NCI-H526 treated with DMSO at 0.1 percent for 48 hours (cell line): ENCODE measurements at regions not wholly inside any gene's neighbourhood (a gene's known extent, or its start where the extent isn't known, plus 50 kb on each side); places are given as distances from the start of the nearest gene placed in this dataset.
A peak's percentile ranks its signal among the peaks of the same experiment; 100 is the strongest.

Source experiments
- DNase-seq: peaks from one replicate; lab custom pipeline; 2025; lab: John Stamatoyannopoulos, UW

DNA sequence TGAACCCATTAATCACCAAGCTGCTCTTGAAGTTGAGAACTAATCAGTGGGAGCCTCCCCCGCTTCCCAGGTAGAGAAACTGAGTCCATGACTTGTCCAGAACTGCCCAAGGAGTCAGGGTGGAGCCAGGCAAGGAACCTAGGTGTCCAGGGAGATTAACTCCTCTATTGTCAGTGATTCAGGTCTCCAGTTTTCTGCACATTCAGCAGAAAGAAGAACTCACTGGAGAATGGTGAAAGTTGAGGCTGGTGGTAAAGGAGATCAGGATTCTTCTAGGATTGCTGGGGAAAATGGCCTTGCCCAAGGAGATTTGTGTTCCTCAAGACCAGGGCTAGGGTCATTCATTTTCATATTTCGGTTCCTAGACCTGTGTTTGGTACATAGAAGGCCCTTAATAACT, 87.2 kb upstream of the CISTR start:
- no peak for DNase-seq

DNA sequence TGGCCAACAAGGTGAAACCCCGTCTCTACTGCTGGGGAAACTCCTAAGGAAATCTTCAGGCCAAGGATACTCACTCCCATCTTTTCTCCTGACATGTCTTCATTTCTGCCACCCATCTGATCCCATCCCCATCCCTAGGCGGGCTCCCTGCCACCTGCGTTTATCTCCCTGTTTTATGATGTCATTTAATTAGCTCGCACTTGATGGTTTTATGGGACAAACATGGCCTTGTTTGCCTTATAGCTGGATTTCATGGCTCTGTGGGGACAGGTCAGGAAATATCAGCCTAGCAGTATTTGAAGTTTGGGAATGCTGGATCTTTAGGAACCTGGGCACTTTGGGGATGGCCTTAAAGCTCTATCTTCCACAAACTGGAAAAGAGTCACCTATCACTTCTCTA, 88.5 kb upstream of the CISTR start:
- DNase-seq = no peak

DNA sequence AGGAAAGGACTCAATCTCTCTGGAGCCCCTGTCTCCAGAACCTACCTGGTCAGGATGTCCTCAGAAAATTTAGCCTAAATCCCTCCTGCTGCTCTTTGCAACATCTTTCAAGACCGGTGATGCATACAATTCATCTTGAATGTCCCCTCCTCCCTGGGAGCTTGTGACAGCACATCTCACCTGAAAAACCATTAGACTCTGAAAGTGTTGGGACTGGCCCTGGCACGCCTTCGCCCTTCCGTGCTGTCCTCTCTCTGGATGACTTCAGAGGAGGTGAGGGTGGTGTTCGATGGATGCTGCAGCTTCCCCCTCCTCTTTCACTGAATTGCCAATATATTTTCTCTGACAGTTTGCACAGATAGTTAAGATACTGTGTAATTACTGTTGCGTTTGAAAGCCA, 90.9 kb upstream of the CISTR start:
- DNase-seq = no peak

- no peak for DNase-seq
These were observed 91.8 kb upstream of the CISTR start for GRCh38 chr12:53843545-53843944.

- DNase-seq = no peak
These were observed 93.4 kb upstream of the HOXC13 start for GRCh38 chr12:53844994-53845844.

- DNase-seq = no peak
These were observed 92.7 kb upstream of the HOXC13 start for GRCh38 chr12:53845932-53846331.

DNA sequence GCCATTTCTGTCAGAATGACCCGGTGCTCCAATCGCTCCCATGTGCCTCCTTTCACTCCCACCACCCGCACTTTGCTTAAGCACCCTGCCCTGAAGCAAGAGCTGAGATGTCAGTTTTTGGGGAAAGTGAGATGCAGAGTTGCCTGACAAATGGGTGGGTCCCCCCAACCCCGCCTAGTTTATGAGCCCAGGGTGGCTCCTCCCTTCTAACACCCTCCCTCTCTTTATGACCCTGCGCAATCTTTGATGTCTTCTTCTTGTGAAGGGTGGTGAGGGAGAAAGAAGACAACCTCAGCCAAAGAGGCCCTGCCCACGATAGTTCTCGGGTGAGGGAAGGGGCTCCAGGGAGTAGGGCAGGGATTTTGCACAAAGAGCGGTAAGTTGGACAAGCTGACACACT, 89.5 kb upstream of the HOXC13 start:
- no peak for DNase-seq

DNA sequence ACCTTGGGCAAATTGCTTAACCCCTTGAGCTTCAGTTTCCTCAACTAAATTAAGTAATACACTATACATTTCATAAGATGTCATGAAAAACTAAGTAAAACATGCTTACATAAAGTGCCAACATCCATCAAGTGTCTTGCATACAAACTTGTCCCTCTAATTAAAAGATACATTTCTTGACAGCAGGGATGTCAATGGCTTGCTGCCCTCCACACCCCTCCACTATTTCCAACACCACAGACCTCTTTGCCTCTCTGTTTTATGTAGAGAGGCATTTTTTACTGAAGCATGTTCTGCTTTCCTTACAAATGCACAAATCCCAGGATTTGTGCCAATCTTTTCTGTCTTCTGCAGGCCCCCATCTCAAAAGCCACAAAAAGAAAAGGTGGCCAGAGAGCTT, 89.0 kb upstream of the HOXC13 start:
- no peak for DNase-seq

- DNase-seq = no peak
These were observed 86.6 kb upstream of the HOXC13 start for GRCh38 chr12:53852061-53852460.

DNA sequence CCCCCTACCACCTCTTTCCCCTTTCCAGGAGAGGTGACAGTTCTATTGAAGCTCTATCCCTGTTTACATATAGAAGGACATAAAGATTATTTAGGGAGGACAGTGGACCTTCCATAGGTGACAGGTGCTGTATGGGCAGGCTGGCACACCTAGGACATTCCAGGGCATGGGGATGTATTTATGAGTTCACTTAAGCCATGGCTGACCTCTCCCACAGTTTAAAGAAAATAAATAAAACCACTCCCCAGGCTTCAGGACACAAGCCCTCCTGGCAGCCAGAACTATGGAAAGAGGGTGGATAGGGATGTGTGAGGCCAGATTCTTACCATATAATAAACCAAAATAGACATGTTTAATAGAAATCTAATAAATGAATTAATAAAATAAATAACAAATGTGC, 85.6 kb upstream of the HOXC13 start:
- no peak for DNase-seq

DNA sequence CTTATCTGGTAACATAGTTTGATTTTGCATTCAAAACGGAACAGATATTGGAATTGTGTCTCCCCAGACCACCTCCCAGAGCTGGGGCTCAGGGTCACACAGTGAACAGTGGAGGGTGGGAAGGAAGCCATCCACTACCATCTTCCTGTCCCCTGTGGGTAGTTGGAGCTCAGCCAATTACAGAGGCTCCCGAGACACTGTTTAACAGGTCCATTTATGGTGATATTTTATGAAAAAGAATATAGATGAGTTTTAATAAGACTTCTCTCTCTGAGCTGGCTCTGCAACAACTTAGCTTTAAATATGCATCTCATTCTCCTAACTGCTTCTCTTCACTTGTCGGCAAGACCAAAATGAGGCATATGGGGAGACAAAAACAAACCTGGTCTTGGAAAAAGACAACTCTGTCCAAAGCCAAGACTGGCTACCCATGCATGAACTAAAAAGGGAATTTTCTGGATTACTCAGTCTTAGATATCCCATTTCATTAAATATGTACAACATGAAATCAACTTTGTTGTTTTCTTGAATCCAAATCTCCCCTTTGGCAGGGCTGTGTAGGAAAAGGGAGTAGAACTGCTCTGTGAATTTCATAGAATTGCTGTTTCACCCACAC, 83.8 kb upstream of the HOXC13 start:
- DNase-seq = no peak

DNA sequence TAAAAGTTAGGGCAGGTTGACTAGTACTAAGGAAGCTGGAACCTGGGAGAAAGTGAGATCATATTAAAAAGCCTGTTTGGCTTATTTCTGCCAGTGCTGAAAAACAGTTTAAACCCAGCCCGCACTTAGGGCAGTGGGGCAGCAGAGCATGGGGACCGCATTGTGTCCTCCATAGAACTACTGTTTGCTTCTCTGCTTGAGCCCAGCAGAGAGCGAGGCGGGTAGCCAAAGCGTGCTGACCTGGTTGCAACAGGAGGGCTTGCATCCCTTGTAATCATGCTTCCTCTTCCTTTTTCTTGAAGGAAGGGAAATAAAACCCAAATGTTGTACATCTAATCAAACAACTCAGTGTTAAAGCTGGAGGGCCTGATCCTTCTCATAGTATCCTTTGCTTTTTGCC, 82.5 kb upstream of the HOXC13 start:
- DNase-seq = no peak

GRCh38 chr12:53857666-53858065, 81.0 kb upstream of the HOXC13 start:
- no peak for DNase-seq

DNA sequence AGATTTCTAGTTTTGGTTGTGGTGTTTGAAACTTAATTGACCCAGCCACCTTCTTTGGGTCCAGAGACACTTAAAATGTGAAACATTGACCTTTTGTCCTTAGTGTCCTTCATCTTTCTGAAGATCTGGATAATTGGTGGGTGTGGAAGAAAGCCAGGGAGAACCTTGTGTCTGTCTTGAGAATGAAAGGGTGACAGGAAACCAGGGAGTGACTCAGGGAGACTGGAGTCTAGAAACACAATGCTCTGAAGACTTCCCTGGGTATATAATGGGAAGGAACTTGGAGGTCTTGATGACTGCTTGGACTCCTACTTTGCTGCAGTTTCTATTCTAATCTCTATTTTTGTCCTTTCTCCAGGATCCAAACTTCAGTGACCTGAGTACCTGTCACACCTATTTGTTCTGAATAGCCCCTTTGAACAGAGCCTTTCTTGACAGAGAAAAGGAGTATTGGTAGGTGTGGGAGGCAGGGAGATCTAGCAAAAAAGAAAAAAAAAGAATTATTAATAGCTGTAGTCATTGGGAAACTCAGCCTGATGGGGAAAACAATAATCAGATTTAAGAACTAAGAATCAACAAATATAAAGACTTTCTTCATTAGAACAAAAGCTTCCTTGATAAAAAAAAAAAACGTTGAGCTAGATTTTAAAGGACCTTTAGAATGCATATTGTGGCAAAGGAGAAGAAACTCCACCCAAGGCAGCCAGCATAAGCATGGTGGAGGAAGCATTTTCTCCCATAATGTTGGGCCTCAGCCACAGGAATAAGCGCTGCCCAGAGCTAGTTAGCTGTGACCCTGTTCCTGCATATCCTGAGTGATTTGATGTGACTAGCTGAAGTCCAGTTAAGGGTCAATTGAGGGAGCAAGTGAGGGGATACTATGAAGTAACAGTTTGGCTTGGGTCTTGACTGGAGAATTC, 77.9 kb upstream of the HOXC13 start:
- no peak for DNase-seq

- no peak for DNase-seq
These were observed 76.4 kb upstream of the HOXC13 start for GRCh38 chr12:53862206-53862605.

DNA sequence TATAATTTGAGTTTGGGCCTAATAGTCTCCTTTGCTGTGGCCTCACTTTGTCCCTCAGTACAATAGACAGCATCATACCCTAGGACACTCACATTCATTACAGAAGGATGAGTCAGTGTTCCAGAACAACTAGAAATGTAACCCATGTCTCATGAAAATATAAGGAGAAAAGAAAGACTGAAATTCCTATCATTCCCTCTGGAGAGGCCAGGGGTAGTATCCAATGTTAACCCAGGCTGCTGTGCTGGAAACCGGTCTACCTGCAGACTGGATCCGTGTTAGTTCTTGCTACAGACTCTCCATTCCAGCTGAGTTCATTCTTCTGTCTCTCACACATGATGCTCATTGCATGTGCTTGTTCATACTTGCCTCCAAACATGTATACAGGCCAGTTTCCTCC, 75.8 kb upstream of the HOXC13 start:
- no peak for DNase-seq

DNA sequence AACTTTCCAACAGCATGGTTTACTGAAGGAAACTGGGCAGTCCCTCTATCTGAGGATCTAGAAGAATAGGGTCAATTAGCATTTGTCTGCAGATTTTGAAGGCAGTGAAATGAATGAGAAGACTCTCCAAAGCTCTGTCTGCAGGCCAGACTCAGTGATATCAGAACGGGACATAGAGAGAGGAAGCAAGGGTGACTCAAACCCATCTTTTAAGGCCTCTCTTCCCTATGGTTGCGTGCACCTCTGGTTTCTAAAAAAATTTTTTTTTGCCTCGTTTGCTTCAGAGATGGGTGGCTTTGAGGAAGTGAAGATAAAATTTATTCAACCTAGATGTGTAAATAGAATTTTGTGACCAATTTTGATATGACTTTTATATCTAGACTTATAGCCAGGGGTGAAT, 71.9 kb upstream of the HOXC13 start:
- DNase-seq = no peak

DNA sequence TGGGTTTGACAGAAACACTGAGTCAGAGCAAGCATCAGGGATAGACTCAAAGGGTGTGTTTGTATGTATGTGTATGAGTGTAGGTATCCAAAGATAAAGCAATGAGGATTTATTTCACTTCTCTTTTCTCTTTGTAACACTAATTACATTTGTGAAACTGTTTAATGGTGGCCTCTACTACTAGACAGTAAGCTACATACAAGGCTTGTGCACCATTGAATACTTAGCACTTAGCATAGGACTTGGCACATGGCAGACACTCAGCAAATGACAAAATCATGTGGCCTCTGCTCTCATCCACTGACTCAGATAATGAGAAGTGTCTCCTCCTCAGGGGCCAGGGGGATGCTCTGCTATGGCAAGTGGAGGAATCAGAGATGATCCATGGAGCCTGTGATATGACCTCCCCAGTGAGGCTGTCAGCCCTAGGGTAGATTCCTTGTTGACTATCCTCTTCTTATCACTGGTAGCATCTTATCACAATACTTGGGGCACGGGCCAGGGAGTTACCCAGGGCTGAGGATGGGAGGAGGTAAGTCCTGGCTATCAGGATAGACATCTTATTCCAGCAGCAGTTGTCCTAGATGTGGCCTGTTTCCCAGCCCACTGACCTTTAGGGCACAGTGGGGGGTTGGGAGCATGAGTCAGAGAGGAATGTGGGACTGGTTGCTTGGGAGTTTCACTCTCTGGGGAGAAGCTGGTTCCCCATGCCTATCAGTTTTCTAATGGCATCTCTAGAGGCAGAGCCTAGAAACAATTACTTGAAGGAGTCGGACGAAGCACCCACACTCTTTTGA, 71.2 kb upstream of the HOXC13 start:
- DNase-seq = no peak

DNA sequence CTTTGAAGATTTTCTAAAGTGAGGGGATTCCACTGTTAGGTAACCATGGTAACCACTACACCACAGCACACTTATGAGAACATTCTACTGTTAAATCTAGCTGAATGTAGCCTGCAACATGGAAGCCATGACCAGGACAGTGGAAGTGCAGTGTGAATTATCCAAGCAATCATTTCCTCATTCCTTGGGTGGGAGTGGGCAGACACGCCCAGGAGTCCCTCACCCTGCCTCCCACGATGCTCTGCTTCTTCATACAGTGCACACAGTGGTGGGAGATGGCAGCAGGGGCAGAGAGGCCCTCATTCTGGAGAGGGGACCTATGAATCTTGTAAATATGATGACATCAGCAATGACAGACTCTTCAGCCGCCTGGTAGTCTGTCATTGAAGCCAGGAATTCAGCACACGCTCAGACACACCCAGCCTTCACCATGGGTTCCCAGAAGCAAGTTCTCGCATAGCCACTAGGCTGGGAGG, 70.1 kb upstream of the HOXC13 start:
- DNase-seq = no peak

- DNase-seq = peak; percentile 3
These were observed 69.1 kb upstream of the HOXC13 start for GRCh38 chr12:53869500-53869899.

GRCh38 chr12:53870117-53870516, 68.5 kb upstream of the HOXC13 start:
- no peak for DNase-seq

- no peak for DNase-seq
These were observed 67.3 kb upstream of the HOXC13 start for GRCh38 chr12:53871367-53871766.
